ENCODE measurements at regions not wholly inside any gene's neighbourhood (a gene's known extent, or its start where the extent isn't known, plus 50 kb on each side); places are given as distances from the start of the nearest gene placed in this dataset.

GRCh38 chr2:139744273-139744672 lies 964.1 kb upstream of the NXPH2 start:
- TF ChIP-seq CTCF (IDR thresholded peaks at IDR 0.05) (no peak), POLR2A (IDR thresholded peaks at IDR 0.05) (no peak)

Data from vagina (tissue), 2 donors.